T-helper 1 cell treated with Interleukin-12 subunit alpha and Interleukin-12 subunit beta and Interleukin-4 antibody, amounts not matched to agents 30 μg/mL and 1 μg/mL, for 36 hours (primary cell): ENCODE measurements at regions not wholly inside any gene's neighbourhood (a gene's known extent, or its start where the extent isn't known, plus 50 kb on each side); places are given as distances from the start of the nearest gene placed in this dataset.
"Not testable (repeated sequence)": the region's sequence is repeated elsewhere in the genome, so short reads cannot be mapped to it uniquely, and the experiment has no call there.

Experiments used
- H3K27ac Mint-ChIP-seq: one replicate; pipeline ENCODE4 v1.8.0; 2021; ENCODE audit warnings: mild to moderate bottlenecking, mixed read lengths
- H3K27me3 Mint-ChIP-seq: one replicate; pipeline ENCODE4 v1.8.0; 2021; ENCODE audit warnings: low read depth, mixed read lengths
- H3K36me3 Mint-ChIP-seq: one replicate; pipeline ENCODE4 v1.8.0; 2021; ENCODE audit warnings: low read depth, mixed read lengths
- H3K4me1 Mint-ChIP-seq: one replicate; pipeline ENCODE4 v1.8.0; 2021; ENCODE audit warnings: low read depth, mixed read lengths
- H3K4me3 Mint-ChIP-seq: one replicate; pipeline ENCODE4 v1.8.0; 2021; ENCODE audit warnings: mild to moderate bottlenecking, moderate library complexity, mixed read lengths
- H3K9me3 Mint-ChIP-seq: one replicate; pipeline ENCODE4 v1.8.0; 2021; ENCODE audit warnings: mixed read lengths

- H3K36me3 Mint-ChIP-seq, result no peaks in the 10 kb centered on the region
- no peaks in the 10 kb centered on the region for H3K9me3 Mint-ChIP-seq
- no peaks in the 10 kb centered on the region for H3K27me3 Mint-ChIP-seq
- no peaks in the 10 kb centered on the region for H3K4me1 Mint-ChIP-seq
- H3K27ac Mint-ChIP-seq, result no peak overlapping the region
- H3K4me3 Mint-ChIP-seq, result no peak overlapping the region
These were observed 93.0 kb downstream of the ZBTB18 start for GRCh38 chr1:244144053-244144452.

- Mint-ChIP-seq H3K27ac (no peak overlapping the region), H3K4me1 (no peaks in the 10 kb centered on the region), H3K36me3 (no peaks in the 10 kb centered on the region), H3K4me3 (no peak overlapping the region), H3K9me3 (no peaks in the 10 kb centered on the region), H3K27me3 (no peaks in the 10 kb centered on the region)
These were observed 99.0 kb downstream of the ZBTB18 start for GRCh38 chr1:244150071-244150470.

GRCh38 chr1:244150665-244151064 is 99.6 kb downstream of the ZBTB18 start:
- H3K27me3 Mint-ChIP-seq, result no peaks in the 10 kb centered on the region
- H3K36me3 Mint-ChIP-seq, result no peaks in the 10 kb centered on the region
- no peak overlapping the region for H3K4me3 Mint-ChIP-seq
- H3K27ac Mint-ChIP-seq, result no peak overlapping the region
- H3K9me3 Mint-ChIP-seq, result no peaks in the 10 kb centered on the region
- no peaks in the 10 kb centered on the region for H3K4me1 Mint-ChIP-seq

- H3K27me3 Mint-ChIP-seq, result no peaks in the 10 kb centered on the region
- H3K27ac Mint-ChIP-seq, result no peak overlapping the region
- H3K9me3 Mint-ChIP-seq, result no peaks in the 10 kb centered on the region
- no peaks in the 10 kb centered on the region for H3K4me1 Mint-ChIP-seq
- H3K4me3 Mint-ChIP-seq, result no peak overlapping the region
- no peaks in the 10 kb centered on the region for H3K36me3 Mint-ChIP-seq
These were observed 100.5 kb downstream of the ZBTB18 start for GRCh38 chr1:244151537-244151936.

GRCh38 chr1:244154508-244154871 is 103.4 kb downstream of the ZBTB18 start:
- Mint-ChIP-seq H3K36me3 (no peaks in the 10 kb centered on the region), H3K4me1 (no peaks in the 10 kb centered on the region), H3K4me3 (no peak overlapping the region), H3K27ac (no peak overlapping the region), H3K27me3 (no peaks in the 10 kb centered on the region), H3K9me3 (no peaks in the 10 kb centered on the region)

GRCh38 chr1:244154872-244155531 is 103.9 kb downstream of the ZBTB18 start:
- Mint-ChIP-seq H3K9me3 (no peaks in the 10 kb centered on the region), H3K27ac (no peak overlapping the region), H3K4me3 (no peak overlapping the region), H3K4me1 (no peaks in the 10 kb centered on the region), H3K27me3 (no peaks in the 10 kb centered on the region), H3K36me3 (no peaks in the 10 kb centered on the region)

GRCh38 chr1:244155661-244156060 is 104.6 kb downstream of the ZBTB18 start:
- no peak overlapping the region for H3K4me3 Mint-ChIP-seq
- H3K4me1 Mint-ChIP-seq, result no peaks in the 10 kb centered on the region
- no peaks in the 10 kb centered on the region for H3K36me3 Mint-ChIP-seq
- no peaks in the 10 kb centered on the region for H3K27me3 Mint-ChIP-seq
- H3K9me3 Mint-ChIP-seq, result no peaks in the 10 kb centered on the region
- H3K27ac Mint-ChIP-seq, result no peak overlapping the region

- not testable (repeated sequence) for H3K9me3 Mint-ChIP-seq, H3K27me3 Mint-ChIP-seq, H3K36me3 Mint-ChIP-seq, H3K4me3 Mint-ChIP-seq, H3K27ac Mint-ChIP-seq, H3K4me1 Mint-ChIP-seq
These were observed 105.5 kb downstream of the ZBTB18 start for GRCh38 chr1:244156617-244157016.

- H3K9me3 Mint-ChIP-seq, result no peaks in the 10 kb centered on the region
- H3K4me1 Mint-ChIP-seq, result no peaks in the 10 kb centered on the region
- H3K36me3 Mint-ChIP-seq, result no peaks in the 10 kb centered on the region
- no peak overlapping the region for H3K4me3 Mint-ChIP-seq
- no peaks in the 10 kb centered on the region for H3K27me3 Mint-ChIP-seq
- no peak overlapping the region for H3K27ac Mint-ChIP-seq
These were observed 106.8 kb downstream of the ZBTB18 start for GRCh38 chr1:244157731-244158438.

GRCh38 chr1:244159646-244160045 is 108.6 kb downstream of the ZBTB18 start:
- H3K4me1 Mint-ChIP-seq, result no peaks in the 10 kb centered on the region
- H3K27ac Mint-ChIP-seq, result no peak overlapping the region
- no peaks in the 10 kb centered on the region for H3K36me3 Mint-ChIP-seq
- H3K9me3 Mint-ChIP-seq, result no peaks in the 10 kb centered on the region
- no peak overlapping the region for H3K4me3 Mint-ChIP-seq
- no peaks in the 10 kb centered on the region for H3K27me3 Mint-ChIP-seq

- Mint-ChIP-seq H3K27ac (no peak overlapping the region), H3K36me3 (no peaks in the 10 kb centered on the region), H3K4me1 (no peaks in the 10 kb centered on the region), H3K9me3 (no peaks in the 10 kb centered on the region), H3K27me3 (no peaks in the 10 kb centered on the region), H3K4me3 (no peak overlapping the region)
These were observed 109.6 kb downstream of the ZBTB18 start for GRCh38 chr1:244160455-244161235.

GRCh38 chr1:244161236-244161510 is 110.1 kb downstream of the ZBTB18 start:
- H3K4me1 Mint-ChIP-seq, result no peaks in the 10 kb centered on the region
- no peaks in the 10 kb centered on the region for H3K9me3 Mint-ChIP-seq
- H3K4me3 Mint-ChIP-seq, result no peak overlapping the region
- H3K27me3 Mint-ChIP-seq, result no peaks in the 10 kb centered on the region
- H3K36me3 Mint-ChIP-seq, result no peaks in the 10 kb centered on the region
- H3K27ac Mint-ChIP-seq, result no peak overlapping the region

GRCh38 chr1:244162786-244163530 is 111.9 kb downstream of the ZBTB18 start:
- Mint-ChIP-seq H3K4me1 (no peaks in the 10 kb centered on the region), H3K27me3 (no peaks in the 10 kb centered on the region), H3K9me3 (no peaks in the 10 kb centered on the region), H3K27ac (no peak overlapping the region), H3K4me3 (no peak overlapping the region), H3K36me3 (no peaks in the 10 kb centered on the region)

GRCh38 chr1:244163861-244164510 is 112.9 kb downstream of the ZBTB18 start:
- Mint-ChIP-seq H3K27me3 (no peaks in the 10 kb centered on the region), H3K9me3 (no peaks in the 10 kb centered on the region), H3K4me1 (no peaks in the 10 kb centered on the region), H3K4me3 (no peak overlapping the region), H3K27ac (no peak overlapping the region), H3K36me3 (no peaks in the 10 kb centered on the region)
